GM18951 (cell line): ENCODE measurements at regions not wholly inside any gene's neighbourhood (a gene's known extent, or its start where the extent isn't known, plus 50 kb on each side); places are given as distances from the start of the nearest gene placed in this dataset.
"Not testable (repeated sequence)": the region's sequence is repeated elsewhere in the genome, so short reads cannot be mapped to it uniquely, and the experiment has no call there.

Experiments used
- POLR2A ChIP-seq: IDR thresholded peaks from 4 replicates; pipeline ENCODE4 v1.6.1; 2011; ENCODE audit warnings: mild to moderate bottlenecking; ENCODE audit not compliant: insufficient read length, insufficient read depth; ENCODE audit errors: extremely low read depth
- in situ Hi-C: fragments of 300-500 bp; cut with MboI; formaldehyde crosslinking; loops from one replicate; pipeline ENCODE4 v1.12.0; 2022; ENCODE audit warnings: low sequenced_read_pairs, mixed read lengths, inconsistent platforms; ENCODE audit not compliant: unreplicated experiment

- in situ Hi-C loops: no loop called here
Observed at GRCh38 chr9:86614871-86615849, 260.9 kb upstream of the TUT7 start.

GRCh38 chr9:86613943-86614342 is 259.7 kb upstream of the TUT7 start:
- in situ Hi-C loops: no loop called here

More at GRCh38 chr9:86614871-86615849, 260.9 kb upstream of the TUT7 start:
- TF ChIP-seq POLR2A: no peak

GRCh38 chr9:86611534-86611933 is 257.3 kb upstream of the TUT7 start:
- in situ Hi-C loops: not testable (repeated sequence)

More at GRCh38 chr9:86613943-86614342, 259.7 kb upstream of the TUT7 start:
- no peak for TF ChIP-seq POLR2A

- TF ChIP-seq POLR2A: no peak
- in situ Hi-C loops: no loop called here
Observed at GRCh38 chr9:86605303-86605702, 251.1 kb upstream of the TUT7 start.

GRCh38 chr9:86604741-86605140 is 250.5 kb upstream of the TUT7 start:
- no peak for TF ChIP-seq POLR2A
- in situ Hi-C loops: no loop called here

- in situ Hi-C loops: no loop called here
- no peak for TF ChIP-seq POLR2A
Observed at GRCh38 chr9:86602715-86603114, 248.5 kb upstream of the TUT7 start.

GRCh38 chr9:86601697-86602096 is 247.5 kb upstream of the TUT7 start:
- no peak for TF ChIP-seq POLR2A
- in situ Hi-C loops: no loop called here

GRCh38 chr9:86600977-86601376 is 246.8 kb upstream of the TUT7 start:
- in situ Hi-C loops: no loop called here
- no peak for TF ChIP-seq POLR2A

GRCh38 chr9:86600291-86600690 is 246.1 kb upstream of the TUT7 start:
- TF ChIP-seq POLR2A: no peak
- in situ Hi-C loops: no loop called here

GRCh38 chr9:86599561-86599960 is 245.4 kb upstream of the TUT7 start:
- in situ Hi-C loops: no loop called here
- TF ChIP-seq POLR2A: no peak

- in situ Hi-C loops: no loop called here
- no peak for TF ChIP-seq POLR2A
Observed at GRCh38 chr9:86598411-86599239, 244.4 kb upstream of the TUT7 start.

GRCh38 chr9:86594724-86595123 is 240.5 kb upstream of the TUT7 start:
- in situ Hi-C loops: no loop called here
- TF ChIP-seq POLR2A: no peak

GRCh38 chr9:86591472-86591871 is 237.3 kb upstream of the TUT7 start:
- in situ Hi-C loops: no loop called here

More at GRCh38 chr9:86591472-86591871, 237.3 kb upstream of the TUT7 start:
- TF ChIP-seq POLR2A: no peak
